GM19035 (cell line): ENCODE measurements at regions not wholly inside any gene's neighbourhood (a gene's known extent, or its start where the extent isn't known, plus 50 kb on each side); places are given as distances from the start of the nearest gene placed in this dataset.

ENCODE experiments used
- ATAC-seq: cut with Tn5 transposase; IDR thresholded peaks from one replicate; pipeline ENCODE4 v1.9.1; 2021; ENCODE audit not compliant: unreplicated experiment

DNA sequence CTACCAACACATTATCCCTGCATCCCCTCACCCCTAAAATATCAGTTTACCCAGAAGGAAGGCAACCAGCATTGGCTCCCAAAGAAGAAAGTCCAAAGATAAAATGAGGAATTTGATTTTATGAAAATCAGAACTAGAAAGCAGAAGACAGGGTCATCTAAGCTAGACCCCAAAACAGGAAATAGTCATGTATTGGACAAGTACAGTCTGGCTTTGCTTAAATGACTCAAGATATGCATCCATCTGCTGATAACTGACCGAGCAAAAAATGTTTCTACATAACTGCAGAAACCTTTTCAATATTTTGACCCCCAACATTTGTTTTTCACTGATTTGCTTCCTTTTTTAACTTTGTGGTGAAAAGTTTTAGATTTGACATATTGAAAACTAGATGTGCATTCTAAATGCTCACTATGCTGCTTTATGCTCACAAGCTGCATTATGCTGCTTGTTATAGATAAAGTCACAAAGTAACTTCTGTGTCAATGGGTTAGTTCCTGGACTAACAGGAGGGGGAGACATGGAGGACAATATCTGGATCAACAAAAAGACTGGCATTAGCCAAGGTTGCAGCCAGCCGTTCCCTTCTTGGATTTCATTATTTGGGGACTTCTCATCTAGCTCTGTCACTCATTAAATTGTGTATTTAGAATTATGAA, 227.0 kb downstream of the INHBA start:
- no peak for ATAC-seq

DNA sequence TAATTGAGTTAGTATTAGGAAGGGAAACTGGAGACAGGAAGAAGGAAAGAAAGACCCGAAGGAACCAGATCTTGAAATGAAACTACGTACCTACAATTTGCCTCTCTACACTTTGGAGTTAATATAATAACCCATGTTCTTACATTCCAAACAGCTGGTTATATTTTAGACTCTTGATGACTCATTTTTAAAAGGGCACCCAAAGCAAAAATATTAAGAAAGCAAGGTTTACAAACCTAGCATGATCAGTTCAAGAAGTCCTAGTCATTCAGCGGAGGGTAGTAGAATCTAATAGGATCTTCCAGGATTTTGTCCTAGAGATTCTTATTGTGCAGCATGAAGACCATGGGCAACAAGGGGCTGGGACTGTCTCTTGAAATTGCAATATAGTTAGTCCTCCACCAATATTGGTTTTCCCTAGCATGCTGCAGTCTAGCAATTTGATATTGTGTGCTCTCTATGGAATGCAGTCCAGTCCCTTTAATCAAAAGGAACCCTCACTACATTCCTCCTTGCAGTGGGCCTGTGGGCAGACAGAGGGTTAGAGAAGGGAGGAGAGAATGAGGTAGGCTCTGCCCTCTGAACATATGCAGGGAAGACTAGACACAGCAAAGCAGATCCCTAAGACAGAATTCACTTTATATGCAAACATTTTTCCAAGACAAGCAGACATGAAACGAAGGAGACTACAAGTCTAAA, 230.3 kb downstream of the INHBA start:
- ATAC-seq, result no peak

GRCh38 chr7:41470081-41470480, 232.8 kb downstream of the INHBA start:
- ATAC-seq, result no peak

DNA sequence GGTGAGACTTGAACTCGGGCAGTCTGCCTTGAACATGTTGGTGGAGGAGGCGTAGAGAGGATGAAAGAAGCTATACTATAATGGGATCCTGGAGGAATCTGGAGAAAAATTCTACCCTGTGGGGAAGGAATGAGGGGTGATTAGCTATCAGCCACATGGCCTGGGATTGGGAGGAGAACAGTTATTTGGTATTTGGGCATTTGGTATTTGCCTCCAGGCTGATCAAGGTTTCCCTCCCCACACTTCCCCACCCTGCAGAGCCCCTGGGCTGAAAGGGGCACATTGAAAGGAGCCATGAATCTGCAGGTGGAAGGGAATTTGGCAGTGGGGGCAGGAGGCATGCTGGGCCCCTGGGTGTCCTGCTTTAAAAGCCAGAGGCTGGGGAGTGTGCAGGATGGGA, 235.3 kb downstream of the INHBA start:
- no peak for ATAC-seq

DNA sequence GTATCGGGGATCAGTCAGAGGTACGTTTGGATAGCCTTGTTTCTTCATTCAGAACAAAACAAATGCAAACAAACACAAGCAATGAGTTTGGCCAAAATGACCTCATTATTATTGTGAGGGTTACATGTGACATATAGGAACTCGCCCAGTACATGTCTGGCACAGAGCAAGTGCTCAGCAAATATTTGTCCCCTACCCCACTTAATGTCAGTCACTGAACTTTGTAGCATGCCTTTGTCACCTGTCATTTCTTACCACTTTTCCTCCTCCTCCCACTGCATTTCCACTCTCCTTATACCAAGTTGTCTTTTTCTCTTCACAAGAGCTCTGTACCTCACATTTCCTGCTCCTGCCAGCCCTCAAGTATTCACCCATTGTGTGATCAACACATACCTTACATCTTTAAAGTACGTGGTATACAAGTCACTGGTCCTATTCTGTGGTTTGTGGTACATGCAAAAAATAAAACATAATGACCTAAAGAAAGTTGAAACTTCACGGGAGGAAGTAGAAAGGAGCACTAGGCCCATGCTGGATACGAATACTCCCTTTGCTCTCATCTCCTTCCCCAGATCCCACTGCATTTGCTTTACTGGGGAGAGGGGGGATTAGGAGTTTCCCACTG, 236.0 kb downstream of the INHBA start:
- ATAC-seq, result no peak

DNA sequence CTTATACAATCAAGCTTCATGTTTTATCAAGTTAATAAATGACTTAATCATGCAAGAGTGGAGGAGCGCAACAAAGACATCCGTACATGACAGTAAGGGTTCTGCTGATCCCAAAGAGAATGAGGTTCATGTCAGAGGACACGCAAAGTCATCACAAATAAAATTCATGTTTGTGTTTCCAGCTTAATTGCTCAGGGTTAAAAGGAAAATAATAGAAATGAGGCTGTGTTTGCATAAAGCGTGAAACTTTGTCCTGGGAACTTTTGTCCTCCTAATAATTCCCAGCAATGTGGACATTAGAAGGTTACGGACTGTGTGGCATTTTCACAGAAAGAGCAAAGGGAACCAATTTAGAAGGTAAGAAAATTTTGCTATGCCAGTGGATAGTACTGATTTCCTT, 237.3 kb downstream of the INHBA start:
- ATAC-seq, result no peak

GRCh38 chr7:41463770-41464470, 239.0 kb downstream of the INHBA start:
- no peak for ATAC-seq

DNA sequence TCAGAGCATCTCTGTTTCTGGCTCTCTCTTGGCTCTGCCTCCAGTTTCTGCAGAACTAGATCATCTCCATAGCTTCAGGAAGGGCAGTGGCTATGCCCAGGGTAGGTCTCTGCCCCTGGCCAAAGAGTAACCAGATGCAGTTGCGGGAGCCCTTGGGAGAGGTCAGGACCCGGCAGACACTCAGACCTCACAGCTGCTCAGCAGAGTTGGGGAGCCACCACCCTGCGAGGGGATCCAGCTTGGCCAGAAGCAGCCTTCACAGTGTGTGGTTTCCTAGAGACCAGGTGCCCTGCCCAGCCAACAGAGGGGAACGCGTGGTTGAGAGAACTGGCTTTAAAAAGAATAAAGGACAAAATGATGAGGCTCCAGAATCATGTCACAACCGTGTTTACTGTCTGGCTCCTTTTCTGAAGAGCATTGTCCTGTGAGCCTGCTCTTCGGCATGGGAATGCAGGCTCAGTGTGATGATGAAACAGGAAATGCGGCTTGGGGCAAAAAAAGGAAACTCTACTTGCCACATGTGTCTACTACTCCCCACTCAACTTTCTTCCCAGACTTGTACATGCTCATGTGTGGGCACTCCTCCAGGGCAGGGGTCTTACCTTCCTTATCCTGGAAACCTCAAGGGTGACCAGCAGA, 243.1 kb downstream of the INHBA start:
- ATAC-seq, result no peak

GRCh38 chr7:41459183-41459582, 243.7 kb downstream of the INHBA start:
- no peak for ATAC-seq

- no peak for ATAC-seq
These were observed 245.0 kb downstream of the INHBA start for GRCh38 chr7:41457832-41458437.

GRCh38 chr7:41451826-41452225, 251.1 kb downstream of the INHBA start:
- ATAC-seq, result no peak

- no peak for ATAC-seq
These were observed 253.2 kb downstream of the INHBA start for GRCh38 chr7:41449694-41450093.

DNA sequence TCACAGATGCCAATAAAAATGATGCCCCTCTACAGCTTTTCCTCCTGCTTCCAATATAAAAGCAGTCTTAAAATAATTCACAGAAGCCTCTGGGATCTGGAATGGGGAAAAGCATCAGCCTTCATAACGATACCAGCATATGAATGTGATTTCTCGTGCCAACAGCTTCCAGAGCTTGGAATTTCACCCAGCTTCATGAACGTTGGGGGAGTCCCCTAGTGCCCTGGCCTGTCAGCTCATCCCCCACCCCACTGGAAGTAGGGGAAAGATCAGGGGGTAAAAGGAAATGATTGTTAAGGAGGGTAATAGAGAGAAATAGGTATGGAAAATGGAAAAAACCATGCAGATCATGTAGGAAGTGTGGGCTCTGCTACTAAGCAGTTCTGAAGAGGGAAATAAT, 253.6 kb downstream of the INHBA start:
- ATAC-seq, result no peak

GRCh38 chr7:41448104-41448503, 254.8 kb downstream of the INHBA start:
- ATAC-seq, result no peak

GRCh38 chr7:41447450-41448042, 255.3 kb downstream of the INHBA start:
- ATAC-seq, result no peak

DNA sequence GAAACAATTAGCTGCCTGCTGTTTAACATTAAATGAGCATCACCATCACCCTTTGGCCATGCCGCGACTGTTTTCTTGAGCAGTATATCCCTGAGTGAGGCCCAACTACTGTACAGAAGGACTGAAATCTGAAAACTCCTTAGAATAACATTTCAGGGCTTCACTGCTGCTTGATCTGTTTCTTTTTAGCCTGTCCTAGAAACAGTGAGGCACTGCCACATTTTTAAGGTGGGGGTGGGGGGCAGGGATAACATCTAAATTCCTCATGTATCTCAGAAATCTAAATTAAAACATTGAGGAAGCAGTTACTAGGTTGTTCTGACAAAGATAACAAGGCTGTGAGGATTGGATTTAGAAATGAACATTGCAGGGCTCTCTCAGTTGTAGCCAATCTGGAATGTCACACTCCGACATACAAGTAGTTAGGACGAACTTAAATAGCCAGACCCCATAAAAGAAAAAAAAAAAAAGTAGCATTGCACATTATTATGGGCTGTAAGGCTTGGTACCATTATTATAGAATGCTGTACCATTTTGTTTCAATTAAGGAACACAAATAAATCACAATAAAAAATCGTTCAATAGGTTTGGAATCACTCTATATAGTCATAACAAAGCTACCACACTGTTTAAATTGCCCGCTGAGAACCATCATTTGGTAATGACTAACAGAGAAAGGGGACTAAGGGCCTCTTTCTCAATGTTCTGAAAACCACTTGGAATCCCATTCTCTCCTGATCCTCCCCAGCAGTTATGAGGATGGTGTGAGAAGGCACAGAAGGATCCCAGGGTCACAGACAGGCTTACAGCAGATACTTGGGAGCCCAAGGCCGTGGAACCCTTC, 256.1 kb downstream of the INHBA start:
- ATAC-seq, result no peak

DNA sequence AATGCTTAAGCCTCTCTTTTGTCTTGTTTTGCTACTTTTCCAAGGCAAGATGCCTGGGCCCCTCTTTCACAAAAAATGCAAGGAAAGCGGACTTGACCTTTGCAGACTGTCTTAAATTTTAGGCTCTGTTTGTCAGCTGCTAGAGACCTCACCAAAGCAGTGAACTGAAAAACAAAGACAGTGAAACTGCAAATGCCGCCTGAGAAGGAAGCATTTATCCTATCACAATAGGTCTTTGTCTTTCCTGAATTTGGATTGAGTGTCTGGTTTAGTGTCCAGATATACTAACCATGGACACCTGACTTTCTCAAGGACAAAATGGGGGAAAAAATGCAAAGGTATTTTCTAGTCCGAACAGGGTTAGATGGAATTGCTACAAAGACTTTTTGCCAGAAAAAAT, 256.9 kb downstream of the INHBA start:
- no peak for ATAC-seq

- no peak for ATAC-seq
These were observed 257.5 kb downstream of the INHBA start for GRCh38 chr7:41445432-41445831.

DNA sequence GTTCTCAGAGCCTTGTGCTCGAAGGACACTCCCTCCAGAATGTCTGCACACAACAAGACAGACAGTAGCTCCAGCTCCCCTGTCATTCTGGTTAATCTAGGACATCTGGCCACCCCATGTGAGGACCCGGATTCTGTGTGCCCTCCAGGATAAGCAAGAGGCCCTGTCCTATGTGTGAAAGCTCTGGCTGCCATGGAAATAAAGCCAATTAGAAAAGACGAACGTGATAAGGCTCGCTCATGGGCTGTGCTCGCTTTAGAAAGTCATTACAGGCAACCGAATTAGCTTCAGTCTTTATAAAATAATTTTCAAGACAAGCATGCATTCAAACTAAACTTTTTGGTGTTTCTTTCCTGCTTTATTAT, 263.4 kb downstream of the INHBA start:
- ATAC-seq, result no peak
